ENCODE measurements at regions not wholly inside any gene's neighbourhood (a gene's known extent, or its start where the extent isn't known, plus 50 kb on each side); places are given as distances from the start of the nearest gene placed in this dataset.

- H3K27ac ChIP-seq, result no peak overlapping the region
- no peak for DNase-seq (ENCODE audit: low spot score)
- TF ChIP-seq, protein P1, sequence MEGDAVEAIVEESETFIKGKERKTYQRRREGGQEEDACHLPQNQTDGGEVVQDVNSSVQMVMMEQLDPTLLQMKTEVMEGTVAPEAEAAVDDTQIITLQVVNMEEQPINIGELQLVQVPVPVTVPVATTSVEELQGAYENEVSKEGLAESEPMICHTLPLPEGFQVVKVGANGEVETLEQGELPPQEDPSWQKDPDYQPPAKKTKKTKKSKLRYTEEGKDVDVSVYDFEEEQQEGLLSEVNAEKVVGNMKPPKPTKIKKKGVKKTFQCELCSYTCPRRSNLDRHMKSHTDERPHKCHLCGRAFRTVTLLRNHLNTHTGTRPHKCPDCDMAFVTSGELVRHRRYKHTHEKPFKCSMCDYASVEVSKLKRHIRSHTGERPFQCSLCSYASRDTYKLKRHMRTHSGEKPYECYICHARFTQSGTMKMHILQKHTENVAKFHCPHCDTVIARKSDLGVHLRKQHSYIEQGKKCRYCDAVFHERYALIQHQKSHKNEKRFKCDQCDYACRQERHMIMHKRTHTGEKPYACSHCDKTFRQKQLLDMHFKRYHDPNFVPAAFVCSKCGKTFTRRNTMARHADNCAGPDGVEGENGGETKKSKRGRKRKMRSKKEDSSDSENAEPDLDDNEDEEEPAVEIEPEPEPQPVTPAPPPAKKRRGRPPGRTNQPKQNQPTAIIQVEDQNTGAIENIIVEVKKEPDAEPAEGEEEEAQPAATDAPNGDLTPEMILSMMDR (conservative IDR thresholded peaks at IDR 0.05; ENCODE audit: low read depth), result no peak
- CTCF ChIA-PET, result no interaction called here
- POLR2A ChIA-PET (ENCODE audit: low non-redundant PET), result no interaction called here
These were observed 294.1 kb upstream of the TNC start for GRCh38 chr9:115411993-115412452.

- no peak overlapping the region for H3K27ac ChIP-seq
- DNase-seq (ENCODE audit: low spot score), result no peak
- TF ChIP-seq, protein P1 (conservative IDR thresholded peaks at IDR 0.05; ENCODE audit: low read depth), result no peak
- CTCF ChIA-PET, result no interaction called here
- POLR2A ChIA-PET (ENCODE audit: low non-redundant PET), result no interaction called here
These were observed 294.7 kb upstream of the TNC start for GRCh38 chr9:115412656-115413055.

- ChIA-PET CTCF (no interaction called here), POLR2A (ENCODE audit: low non-redundant PET) (no interaction called here)
- TF ChIP-seq, protein P1 (conservative IDR thresholded peaks at IDR 0.05; ENCODE audit: low read depth), result no peak
- no peak overlapping the region for H3K27ac ChIP-seq
- no peak for DNase-seq (ENCODE audit: low spot score)
These were observed 295.3 kb upstream of the TNC start for GRCh38 chr9:115413304-115413703.

DNA sequence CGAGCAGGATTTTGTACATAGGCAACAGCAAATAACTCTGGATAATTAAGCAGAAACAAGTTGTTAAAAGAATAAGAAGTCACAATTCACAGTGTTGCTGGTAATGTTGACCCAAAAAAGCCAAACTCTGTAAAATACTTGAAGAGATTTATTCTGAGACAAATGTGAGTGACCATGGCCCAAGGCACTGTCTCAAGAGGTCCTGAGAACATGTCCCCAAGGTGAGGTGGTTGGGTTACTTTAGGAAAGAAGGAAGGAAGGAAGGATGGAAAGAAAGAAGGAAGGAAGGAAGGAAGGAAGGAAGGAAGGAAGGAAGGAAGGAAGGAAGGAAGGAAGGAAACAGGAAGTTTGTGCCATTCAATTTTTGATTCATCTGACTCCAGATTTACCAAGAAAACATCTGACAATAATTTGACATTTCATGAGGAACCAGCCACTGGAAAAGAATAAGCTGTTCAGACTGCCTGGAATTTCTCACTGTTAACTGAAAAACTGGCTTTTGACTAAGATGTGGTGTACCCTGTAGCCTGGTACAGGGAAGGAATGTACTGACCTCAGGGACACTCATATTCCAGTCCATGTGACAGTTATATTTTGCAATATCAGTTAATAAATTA lies 295.9 kb upstream of the TNC start:
- TF ChIP-seq, protein P1 (conservative IDR thresholded peaks at IDR 0.05; ENCODE audit: low read depth), result no peak
- ChIA-PET POLR2A (ENCODE audit: low non-redundant PET) (no interaction called here), CTCF (no interaction called here)
- H3K27ac ChIP-seq, result no peak overlapping the region
- DNase-seq (ENCODE audit: low spot score), result no peak

DNA sequence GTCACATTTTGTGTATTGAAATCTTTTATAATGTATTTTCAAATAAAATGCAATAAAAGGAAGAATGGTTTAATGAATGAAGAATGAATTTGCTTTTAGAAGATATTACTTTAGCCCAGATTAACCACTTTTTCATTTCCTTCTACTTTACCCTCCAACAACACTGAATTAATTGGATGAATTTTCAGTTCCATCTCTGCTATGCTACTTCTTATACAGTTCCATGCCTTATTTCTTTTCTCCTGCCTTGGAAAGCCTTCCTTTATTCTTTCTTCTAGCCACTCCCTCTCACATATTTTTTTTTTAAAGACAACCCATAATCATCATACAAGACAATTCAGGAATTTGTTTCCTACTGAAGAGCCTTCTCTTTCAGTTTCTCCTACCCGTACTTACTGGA lies 296.6 kb upstream of the TNC start:
- ChIA-PET POLR2A (ENCODE audit: low non-redundant PET) (no interaction called here), CTCF (interaction anchor here (0.5 to 0.6 kb wide), 2 partner anchors 453 to 824 kb away, joined by 3 to 5 read pairs; no protein-coding TSS in a partner anchor)
- H3K27ac ChIP-seq, result no peak overlapping the region
- DNase-seq (ENCODE audit: low spot score), result no peak
- TF ChIP-seq, protein P1 (conservative IDR thresholded peaks at IDR 0.05; ENCODE audit: low read depth), result no peak

GRCh38 chr9:115415450-115415849 lies 297.5 kb upstream of the TNC start:
- ChIA-PET POLR2A (ENCODE audit: low non-redundant PET) (no interaction called here), CTCF (no interaction called here)
- no peak for DNase-seq (ENCODE audit: low spot score)
- H3K27ac ChIP-seq, result no peak overlapping the region
- TF ChIP-seq, protein P1 (conservative IDR thresholded peaks at IDR 0.05; ENCODE audit: low read depth), result no peak

Measured in RWPE1 (cell line).